ENCODE measurements at regions not wholly inside any gene's neighbourhood (a gene's known extent, or its start where the extent isn't known, plus 50 kb on each side); places are given as distances from the start of the nearest gene placed in this dataset.

- TF ChIP-seq CTCF (IDR thresholded peaks at IDR 0.05) (no peak), REST (IDR thresholded peaks at IDR 0.05; ENCODE audit: insufficient read depth in 1 of 2, low read depth in 2 of 2, low read length in 1 of 2) (no peak), TCF7L2 (IDR thresholded peaks at IDR 0.05; ENCODE audit: low read depth, low read length) (no peak)
These were observed 253.5 kb upstream of the SLC35B3 start for GRCh38 chr6:8688821-8689220.

Data from Panc1 (cell line).